Neural progenitor cell (in vitro differentiated cells): ENCODE measurements at regions not wholly inside any gene's neighbourhood (a gene's known extent, or its start where the extent isn't known, plus 50 kb on each side); places are given as distances from the start of the nearest gene placed in this dataset.

Experiments used
- EZH2 ChIP-seq: fragments of 200-600 bp; sonication (generic); IDR thresholded peaks from 2 replicates; pipeline ENCODE4 v1.6.1; 2017; ENCODE audit warnings: antibody characterized with exemption, mild to moderate bottlenecking, moderate library complexity
- TF ChIP-seq, protein P1 (sequence below): fragments of 200-600 bp; sonication (generic); IDR thresholded peaks from 2 replicates; pipeline ENCODE4 v1.5.1; 2017; ENCODE audit warnings: antibody characterized with exemption, mild to moderate bottlenecking

DNA sequence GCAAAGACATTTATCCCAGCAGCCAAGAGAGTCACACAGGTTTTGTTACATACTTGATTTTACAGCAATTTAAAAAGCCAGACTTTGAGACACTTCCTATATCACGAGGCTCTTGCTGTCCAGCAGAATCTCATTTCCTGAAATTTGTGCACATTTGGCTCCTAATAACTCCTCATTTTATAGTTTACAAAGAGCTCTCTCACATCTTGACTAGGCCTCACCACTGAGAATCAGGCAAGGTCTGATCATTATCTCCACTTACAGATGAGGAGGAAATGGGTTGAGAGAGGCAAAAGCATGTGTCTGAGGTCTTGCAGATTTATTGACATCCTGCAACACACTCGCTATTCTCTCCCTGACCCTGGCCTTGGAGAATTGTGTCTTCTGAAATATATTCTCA, 426.8 kb downstream of the MAFB start:
- TF ChIP-seq, protein P1, sequence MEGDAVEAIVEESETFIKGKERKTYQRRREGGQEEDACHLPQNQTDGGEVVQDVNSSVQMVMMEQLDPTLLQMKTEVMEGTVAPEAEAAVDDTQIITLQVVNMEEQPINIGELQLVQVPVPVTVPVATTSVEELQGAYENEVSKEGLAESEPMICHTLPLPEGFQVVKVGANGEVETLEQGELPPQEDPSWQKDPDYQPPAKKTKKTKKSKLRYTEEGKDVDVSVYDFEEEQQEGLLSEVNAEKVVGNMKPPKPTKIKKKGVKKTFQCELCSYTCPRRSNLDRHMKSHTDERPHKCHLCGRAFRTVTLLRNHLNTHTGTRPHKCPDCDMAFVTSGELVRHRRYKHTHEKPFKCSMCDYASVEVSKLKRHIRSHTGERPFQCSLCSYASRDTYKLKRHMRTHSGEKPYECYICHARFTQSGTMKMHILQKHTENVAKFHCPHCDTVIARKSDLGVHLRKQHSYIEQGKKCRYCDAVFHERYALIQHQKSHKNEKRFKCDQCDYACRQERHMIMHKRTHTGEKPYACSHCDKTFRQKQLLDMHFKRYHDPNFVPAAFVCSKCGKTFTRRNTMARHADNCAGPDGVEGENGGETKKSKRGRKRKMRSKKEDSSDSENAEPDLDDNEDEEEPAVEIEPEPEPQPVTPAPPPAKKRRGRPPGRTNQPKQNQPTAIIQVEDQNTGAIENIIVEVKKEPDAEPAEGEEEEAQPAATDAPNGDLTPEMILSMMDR, result no peak
- TF ChIP-seq EZH2, result no peak
